ENCODE measurements at regions not wholly inside any gene's neighbourhood (a gene's known extent, or its start where the extent isn't known, plus 50 kb on each side); places are given as distances from the start of the nearest gene placed in this dataset.

DNA sequence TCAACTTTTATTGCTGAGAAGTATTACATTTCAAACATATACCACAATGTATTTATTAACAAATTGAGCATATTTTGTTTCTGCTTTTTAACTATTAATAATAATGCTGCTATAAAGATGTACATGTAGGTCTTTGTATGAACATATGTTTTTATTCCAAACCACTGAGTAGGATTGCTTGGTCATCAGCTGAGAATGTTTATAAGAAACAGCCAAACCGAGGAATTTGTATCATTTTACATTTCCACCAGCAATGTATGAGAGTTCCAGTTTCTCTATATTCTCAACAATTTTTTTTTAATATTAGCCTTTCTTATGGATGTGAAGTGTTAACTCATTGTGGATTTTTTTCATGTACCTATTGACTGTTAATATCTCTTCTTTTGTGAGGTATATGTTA is 119.5 kb upstream of the MDFIC2 start:
- TF ChIP-seq SMC3 (conservative IDR thresholded peaks at IDR 0.05; ENCODE audit: poor library complexity) (no peak), CTCF (IDR thresholded peaks at IDR 0.05; ENCODE audit: poor library complexity, severe bottlenecking) (no peak)

Measured in neural cell (in vitro differentiated cells).